ENCODE measurements at regions not wholly inside any gene's neighbourhood (a gene's known extent, or its start where the extent isn't known, plus 50 kb on each side); places are given as distances from the start of the nearest gene placed in this dataset.

GRCh38 chr2:48860380-48860779 is 104.9 kb upstream of the LHCGR start:
- TF ChIP-seq TAF1 (IDR thresholded peaks at IDR 0.05; ENCODE audit: low read depth) (no peak), REST (IDR thresholded peaks at IDR 0.05; ENCODE audit: low read depth) (no peak), CEBPB (IDR thresholded peaks at IDR 0.05) (no peak), CREB1 (IDR thresholded peaks at IDR 0.05; ENCODE audit: low read depth) (no peak), FOXM1 (IDR thresholded peaks at IDR 0.05; ENCODE audit: borderline replicate concordance, low read depth) (no peak), MAX (IDR thresholded peaks at IDR 0.05) (no peak), RAD21 (IDR thresholded peaks at IDR 0.05; ENCODE audit: low read depth) (no peak), ZBTB7A (IDR thresholded peaks at IDR 0.05; ENCODE audit: low read depth) (no peak), USF1 (IDR thresholded peaks at IDR 0.05) (no peak), NFIC (IDR thresholded peaks at IDR 0.05) (no peak), TCF12 (IDR thresholded peaks at IDR 0.05; ENCODE audit: low read depth) (no peak), EGR1 (IDR thresholded peaks at IDR 0.05) (no peak), EP300 (IDR thresholded peaks at IDR 0.05; ENCODE audit: borderline replicate concordance) (no peak), TEAD4 (IDR thresholded peaks at IDR 0.05) (no peak), YY1 (IDR thresholded peaks at IDR 0.05; ENCODE audit: low read depth) (no peak)

GRCh38 chr2:48856657-48857056 is 101.1 kb upstream of the LHCGR start:
- TF ChIP-seq FOXM1 (IDR thresholded peaks at IDR 0.05; ENCODE audit: borderline replicate concordance, low read depth) (no peak), TAF1 (IDR thresholded peaks at IDR 0.05; ENCODE audit: low read depth) (no peak), RAD21 (IDR thresholded peaks at IDR 0.05; ENCODE audit: low read depth) (no peak), MAX (IDR thresholded peaks at IDR 0.05) (no peak), NFIC (IDR thresholded peaks at IDR 0.05) (no peak), CEBPB (IDR thresholded peaks at IDR 0.05) (no peak), TEAD4 (IDR thresholded peaks at IDR 0.05) (no peak), CREB1 (IDR thresholded peaks at IDR 0.05; ENCODE audit: low read depth) (no peak), EGR1 (IDR thresholded peaks at IDR 0.05) (no peak), TCF12 (IDR thresholded peaks at IDR 0.05; ENCODE audit: low read depth) (no peak), ZBTB7A (IDR thresholded peaks at IDR 0.05; ENCODE audit: low read depth) (no peak), YY1 (IDR thresholded peaks at IDR 0.05; ENCODE audit: low read depth) (no peak), EP300 (IDR thresholded peaks at IDR 0.05; ENCODE audit: borderline replicate concordance) (no peak), USF1 (IDR thresholded peaks at IDR 0.05) (no peak), REST (IDR thresholded peaks at IDR 0.05; ENCODE audit: low read depth) (no peak)

- no peak for TF ChIP-seq CREB1 (IDR thresholded peaks at IDR 0.05; ENCODE audit: low read depth)
- no peak for TF ChIP-seq EP300 (IDR thresholded peaks at IDR 0.05; ENCODE audit: borderline replicate concordance)
- no peak for TF ChIP-seq EGR1 (IDR thresholded peaks at IDR 0.05)
- no peak for TF ChIP-seq FOXM1 (IDR thresholded peaks at IDR 0.05; ENCODE audit: borderline replicate concordance, low read depth)
- no peak for TF ChIP-seq NFIC (IDR thresholded peaks at IDR 0.05)
- no peak for TF ChIP-seq TEAD4 (IDR thresholded peaks at IDR 0.05)
- no peak for TF ChIP-seq CEBPB (IDR thresholded peaks at IDR 0.05)
- no peak for TF ChIP-seq TCF12 (IDR thresholded peaks at IDR 0.05; ENCODE audit: low read depth)
- TF ChIP-seq YY1 (IDR thresholded peaks at IDR 0.05; ENCODE audit: low read depth), result no peak
- no peak for TF ChIP-seq MAX (IDR thresholded peaks at IDR 0.05)
- no peak for TF ChIP-seq RAD21 (IDR thresholded peaks at IDR 0.05; ENCODE audit: low read depth)
- no peak for TF ChIP-seq USF1 (IDR thresholded peaks at IDR 0.05)
- TF ChIP-seq ZBTB7A (IDR thresholded peaks at IDR 0.05; ENCODE audit: low read depth), result no peak
- no peak for TF ChIP-seq REST (IDR thresholded peaks at IDR 0.05; ENCODE audit: low read depth)
- TF ChIP-seq TAF1 (IDR thresholded peaks at IDR 0.05; ENCODE audit: low read depth), result no peak
These were observed 100.6 kb upstream of the LHCGR start for GRCh38 chr2:48856144-48856543.

Data from Ishikawa (cell line).